H9 (cell line): ENCODE measurements at regions not wholly inside any gene's neighbourhood (a gene's known extent, or its start where the extent isn't known, plus 50 kb on each side); places are given as distances from the start of the nearest gene placed in this dataset.

Experiments used
- DNase-seq: peaks from one replicate; pipeline ENCODE4 v3.0.0-alpha.2; 2017
- H2AFZ ChIP-seq: one replicate; pipeline ENCODE4 v1.6.1; 2013; ENCODE audit warnings: mild to moderate bottlenecking, low read length, control low read depth, moderate library complexity
- H2AK5ac ChIP-seq: 2 replicates; pipeline ENCODE4 v1.6.1; 2013; ENCODE audit warnings: low read length, control low read depth, mixed read lengths; ENCODE audit not compliant: insufficient read length
- H2BK120ac ChIP-seq: one replicate; pipeline ENCODE4 v1.6.1; 2013; ENCODE audit warnings: low read depth, mild to moderate bottlenecking, low read length, control low read depth, inconsistent platforms; ENCODE audit not compliant: poor library complexity, severe bottlenecking
- H2BK12ac ChIP-seq: 2 replicates; pipeline ENCODE4 v1.6.1; 2013; ENCODE audit warnings: low read length, control low read depth, mixed read lengths, low read depth; ENCODE audit not compliant: insufficient read length
- H2BK15ac ChIP-seq: 2 replicates; pipeline ENCODE4 v1.6.1; 2013; ENCODE audit warnings: low read depth, low read length, control low read depth
- H2BK20ac ChIP-seq: one replicate; pipeline ENCODE4 v1.6.1; 2013; ENCODE audit warnings: low read depth, mild to moderate bottlenecking, low read length, control low read depth, inconsistent platforms; ENCODE audit not compliant: poor library complexity, severe bottlenecking
- H2BK5ac ChIP-seq: 2 replicates; pipeline ENCODE4 v1.6.1; 2013; ENCODE audit warnings: low read length, control low read depth, mixed read lengths; ENCODE audit not compliant: insufficient read length
- H3K14ac ChIP-seq: 2 replicates; pipeline ENCODE4 v1.6.1; 2013; ENCODE audit warnings: low read length, control low read depth; ENCODE audit not compliant: insufficient read depth
- H3K18ac ChIP-seq: 2 replicates; pipeline ENCODE4 v1.6.1; 2013; ENCODE audit warnings: low read depth, mild to moderate bottlenecking, mixed read lengths, low read length, control low read depth; ENCODE audit not compliant: insufficient read length
- H3K23ac ChIP-seq: 2 replicates; pipeline ENCODE4 v1.6.1; 2013; ENCODE audit warnings: low read length, control low read depth, mixed read lengths, low read depth; ENCODE audit not compliant: insufficient read length
- H3K23me2 ChIP-seq: 2 replicates; pipeline ENCODE4 v1.6.1; 2013; ENCODE audit warnings: low read depth, mild to moderate bottlenecking, mixed read lengths, low read length, control low read depth; ENCODE audit not compliant: insufficient read length, poor library complexity, severe bottlenecking
- H3K27ac ChIP-seq: 2 replicates; pipeline ENCODE4 v1.5.1; 2013; ENCODE audit warnings: low read length, control low read depth, mixed read lengths, low read depth; ENCODE audit not compliant: insufficient read length
- H3K27me3 ChIP-seq: 2 replicates; pipeline ENCODE4 v1.6.1; 2013; ENCODE audit warnings: low read length, control low read depth, inconsistent platforms; ENCODE audit not compliant: insufficient read depth
- H3K4ac ChIP-seq: 2 replicates; pipeline ENCODE4 v1.6.1; 2013; ENCODE audit warnings: low read depth, mild to moderate bottlenecking, control low read depth, inconsistent platforms, low read length, moderate library complexity
- H3K4me1 ChIP-seq: 2 replicates; pipeline ENCODE4 v1.6.1; 2013; ENCODE audit warnings: low read length, control low read depth, inconsistent platforms; ENCODE audit not compliant: insufficient read depth
- H3K4me2 ChIP-seq: 2 replicates; pipeline ENCODE4 v1.6.1; 2013; ENCODE audit warnings: low read length, control low read depth, mixed read lengths; ENCODE audit not compliant: insufficient read length, insufficient read depth
- H3K56ac ChIP-seq: 2 replicates; pipeline ENCODE4 v1.6.1; 2013; ENCODE audit warnings: low read depth, mild to moderate bottlenecking, mixed read lengths, low read length, control low read depth; ENCODE audit not compliant: insufficient read length
- H3K79me1 ChIP-seq: 2 replicates; pipeline ENCODE4 v1.6.1; 2013; ENCODE audit warnings: low read depth, mild to moderate bottlenecking, moderate library complexity, low read length, control low read depth, inconsistent platforms; ENCODE audit not compliant: insufficient read depth, poor library complexity, severe bottlenecking
- H3K79me2 ChIP-seq: 2 replicates; pipeline ENCODE4 v1.6.1; 2013; ENCODE audit warnings: low read length, control low read depth, inconsistent platforms; ENCODE audit not compliant: insufficient read depth
- H3K9ac ChIP-seq: 2 replicates; pipeline ENCODE4 v1.6.1; 2013; ENCODE audit warnings: low read length, control low read depth, mixed read lengths; ENCODE audit not compliant: insufficient read length; ENCODE audit errors: extremely low read depth
- H3K9me3 ChIP-seq: one replicate; pipeline ENCODE4 v1.6.1; 2013; ENCODE audit warnings: low read depth, low read length, inconsistent platforms; ENCODE audit not compliant: control insufficient read depth
- H3T11ph ChIP-seq: one replicate; pipeline ENCODE4 v1.6.1; 2013; ENCODE audit warnings: mild to moderate bottlenecking, low read length, control low read depth, inconsistent platforms
- H4K20me1 ChIP-seq: one replicate; pipeline ENCODE4 v1.6.1; 2013; ENCODE audit not compliant: control insufficient read depth, insufficient read length, insufficient read depth
- H4K5ac ChIP-seq: 2 replicates; pipeline ENCODE4 v1.6.1; 2013; ENCODE audit warnings: low read depth, mild to moderate bottlenecking, mixed read lengths, low read length, control low read depth; ENCODE audit not compliant: insufficient read length
- H4K8ac ChIP-seq: replicated peaks from 2 replicates; pipeline ENCODE4 v1.6.1; 2013; ENCODE audit warnings: low read length, control low read depth, mixed read lengths, low read depth; ENCODE audit not compliant: insufficient read length
- H4K91ac ChIP-seq: 2 replicates; pipeline ENCODE4 v1.6.1; 2013; ENCODE audit warnings: low read depth, mild to moderate bottlenecking, moderate library complexity, mixed read lengths, low read length, control low read depth; ENCODE audit not compliant: insufficient read length
- H3K27ac Mint-ChIP-seq, 3 experiments: 2 replicates in 2 of 3; 3 replicates in 1 of 3; pipeline ENCODE4 v1.8.0; 2020 to 2021; ENCODE audit warnings: mixed read lengths in 3 of 3, mild to moderate bottlenecking in 1 of 3, moderate library complexity in 1 of 3
- H3K27me3 Mint-ChIP-seq: 2 replicates; pipeline ENCODE4 v1.8.0; 2021; ENCODE audit warnings: low read depth, mild to moderate bottlenecking, moderate library complexity, mixed read lengths
- H3K36me3 Mint-ChIP-seq, 3 experiments: 2 replicates in 2 of 3; 3 replicates in 1 of 3; pipeline ENCODE4 v1.8.0; 2020 to 2021; ENCODE audit warnings: low read depth in 3 of 3, mixed read lengths in 3 of 3; ENCODE audit not compliant: insufficient read depth in 1 of 3
- H3K4me1 Mint-ChIP-seq, 2 experiments: 2 replicates each; pipeline ENCODE4 v1.8.0; 2020; ENCODE audit warnings: mixed read lengths in 2 of 2
- H3K4me3 Mint-ChIP-seq, 2 experiments: 2 replicates in 1 of 2; 3 replicates in 1 of 2; pipeline ENCODE4 v1.8.0; 2020 to 2021; ENCODE audit warnings: mild to moderate bottlenecking in 2 of 2, mixed read lengths in 2 of 2, moderate library complexity in 1 of 2
- H3K9me3 Mint-ChIP-seq, 2 experiments: 2 replicates in 1 of 2; 3 replicates in 1 of 2; pipeline ENCODE4 v1.8.0; 2020; ENCODE audit warnings: mild to moderate bottlenecking in 2 of 2, mixed read lengths in 2 of 2, moderate library complexity in 1 of 2
- WGBS: extraction: QIAGEN DNeasy Blood & Tissue Kit; methylation state at CpG from one replicate; pipeline ENCODE4 v1.1.7; 2013; ENCODE audit warnings: missing lambda C conversion rate, low lambda C conversion rate, mixed read lengths; ENCODE audit not compliant: insufficient read length; ENCODE audit errors: extremely low coverage; 5-methylcytosine and 5-hydroxymethylcytosine counted together
- TF ChIP-seq, protein P1 (sequence below): fragments of 200-600 bp; sonication (generic); conservative IDR thresholded peaks from 3 replicates; pipeline ENCODE4 v1.8.0; 2021; ENCODE audit warnings: antibody characterized with exemption, mild to moderate bottlenecking

DNA sequence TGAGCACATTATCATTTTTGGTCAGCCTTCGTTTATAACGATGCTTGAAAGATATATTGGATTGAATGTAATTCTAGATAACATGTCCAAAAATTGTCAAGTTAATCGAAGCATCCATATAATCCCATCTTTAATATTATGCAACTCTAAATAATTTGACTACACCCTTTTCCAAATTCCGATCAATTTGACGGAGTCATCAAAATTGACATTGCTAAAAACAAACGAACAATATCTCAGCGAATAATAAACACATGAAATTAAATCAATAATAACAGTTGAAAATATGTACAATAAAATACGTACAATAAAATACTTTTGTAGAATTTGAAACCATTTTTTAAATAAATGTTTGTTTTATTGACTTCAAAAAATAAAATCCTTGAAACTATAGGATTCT, 1516.4 kb downstream of the EFNB2 start:
- WGBS: no CpG with 5 or more reads among the region's 8 CpGs
- no peak overlapping the region for H3K27ac Mint-ChIP-seq

More for the DNA sequence above, 1516.4 kb downstream of the EFNB2 start:
- Histone ChIP-seq H3K79me1 (no peaks in the 10 kb centered on the region), H4K91ac (no peak overlapping the region), H3K18ac (no peak overlapping the region), H2BK120ac (no peak overlapping the region), H2AK5ac (no peak overlapping the region), H3K4ac (no peak overlapping the region), H2AFZ (no peak overlapping the region), H2BK20ac (no peak overlapping the region), H2BK5ac (no peak overlapping the region), H3K23me2 (no peaks in the 10 kb centered on the region), H3K9me3 (no peaks in the 10 kb centered on the region), H3K23ac (no peak overlapping the region), H3K14ac (no peak overlapping the region), H4K8ac (no peak overlapping the region), H3K79me2 (no peaks in the 10 kb centered on the region), H2BK15ac (no peak overlapping the region), H3K4me2 (no peak overlapping the region), H3K56ac (no peak overlapping the region), H4K20me1 (no peaks in the 10 kb centered on the region), H3T11ph (no peak overlapping the region), H2BK12ac (no peak overlapping the region), H4K5ac (no peak overlapping the region), H3K27ac (no peak overlapping the region), H3K4me1 (no peaks in the 10 kb centered on the region), H3K9ac (no peak overlapping the region), H3K27me3 (no peaks in the 10 kb centered on the region)
- peaks cover 6 to 10% of the 10 kb centered on the region in 2 experiments for H3K4me1 Mint-ChIP-seq
- H3K4me3 Mint-ChIP-seq: no peak overlapping the region
- H3K9me3 Mint-ChIP-seq: no peaks in the 10 kb centered on the region; a peak in 1 of 5 replicates
- no peaks in the 10 kb centered on the region for H3K27me3 Mint-ChIP-seq
- TF ChIP-seq, protein P1, sequence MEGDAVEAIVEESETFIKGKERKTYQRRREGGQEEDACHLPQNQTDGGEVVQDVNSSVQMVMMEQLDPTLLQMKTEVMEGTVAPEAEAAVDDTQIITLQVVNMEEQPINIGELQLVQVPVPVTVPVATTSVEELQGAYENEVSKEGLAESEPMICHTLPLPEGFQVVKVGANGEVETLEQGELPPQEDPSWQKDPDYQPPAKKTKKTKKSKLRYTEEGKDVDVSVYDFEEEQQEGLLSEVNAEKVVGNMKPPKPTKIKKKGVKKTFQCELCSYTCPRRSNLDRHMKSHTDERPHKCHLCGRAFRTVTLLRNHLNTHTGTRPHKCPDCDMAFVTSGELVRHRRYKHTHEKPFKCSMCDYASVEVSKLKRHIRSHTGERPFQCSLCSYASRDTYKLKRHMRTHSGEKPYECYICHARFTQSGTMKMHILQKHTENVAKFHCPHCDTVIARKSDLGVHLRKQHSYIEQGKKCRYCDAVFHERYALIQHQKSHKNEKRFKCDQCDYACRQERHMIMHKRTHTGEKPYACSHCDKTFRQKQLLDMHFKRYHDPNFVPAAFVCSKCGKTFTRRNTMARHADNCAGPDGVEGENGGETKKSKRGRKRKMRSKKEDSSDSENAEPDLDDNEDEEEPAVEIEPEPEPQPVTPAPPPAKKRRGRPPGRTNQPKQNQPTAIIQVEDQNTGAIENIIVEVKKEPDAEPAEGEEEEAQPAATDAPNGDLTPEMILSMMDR: no peak
- DNase-seq: no peak
- H3K36me3 Mint-ChIP-seq: peaks cover 0 to 4% (median 0%) of the 10 kb centered on the region in 3 experiments; a peak in 2 of 7 replicates
